Prostate gland (tissue), 2 donors: ENCODE measurements at regions not wholly inside any gene's neighbourhood (a gene's known extent, or its start where the extent isn't known, plus 50 kb on each side); places are given as distances from the start of the nearest gene placed in this dataset.

ENCODE experiments used
- DNase-seq: peaks from one replicate; pipeline ENCODE4 v3.0.0-alpha.2; 2019; ENCODE audit warnings: low spot score
- H3K27ac ChIP-seq, 2 donors: fragments of 200-600 bp; sonication (generic); 2 replicates each; pipeline ENCODE4 v1.5.1; 2017 to 2019
- H3K27me3 ChIP-seq: fragments of 200-600 bp; sonication (generic); replicated peaks from 2 replicates; pipeline ENCODE4 v1.5.1; 2019; ENCODE audit not compliant: insufficient read depth
- H3K36me3 ChIP-seq, 2 donors: fragments of 200-600 bp; sonication (generic); 1 replicate in 1 of 2; 2 replicates in 1 of 2; pipeline versions ENCODE4 v1.5.1 to v1.8.1; 2017 to 2019
- H3K4me1 ChIP-seq: fragments of 200-600 bp; sonication (generic); replicated peaks from 2 replicates; pipeline ENCODE4 v1.5.1; 2019
- H3K4me3 ChIP-seq, 2 donors: fragments of 200-600 bp; sonication (generic); 2 replicates each; pipeline ENCODE4 v1.5.1; 2017 to 2019
- H3K9me3 ChIP-seq: fragments of 200-600 bp; sonication (generic); 2 replicates; pipeline ENCODE4 v1.5.1; 2017
- CTCF ChIP-seq, 4 experiments: fragments of 200-600 bp in 2 of 4; fragments of 450-650 bp in 2 of 4; sonication (generic) in 2 of 4; IDR thresholded peaks; 1 replicate in 3 of 4; 2 replicates in 1 of 4; pipeline ENCODE4 v1.5.1; 2016 to 2019; ENCODE audit warnings: antibody characterized with exemption in 4 of 4, mild to moderate bottlenecking in 2 of 4, moderate library complexity in 2 of 4
- POLR2A ChIP-seq: fragments of 450-650 bp; IDR thresholded peaks from one replicate; pipeline ENCODE4 v1.6.1; 2016; ENCODE audit warnings: antibody characterized with exemption, mild to moderate bottlenecking
- POLR2AphosphoS5 ChIP-seq: sonication (generic); formaldehyde crosslinking; IDR thresholded peaks from one replicate; pipeline ENCODE4 v1.6.1; 2017; ENCODE audit warnings: antibody characterized with exemption
- WGBS: methylation state at CpG from one replicate; pipeline ENCODE4 v1.1.5; 2018; 5-methylcytosine and 5-hydroxymethylcytosine counted together
- intact Hi-C: fragments of 100-400 bp; cut with DNase I; formaldehyde crosslinking; loops from one replicate; pipeline ENCODE4 v1.14.2; 2022

GRCh38 chr9:107759823-107760166, 270.2 kb upstream of the KLF4 start:
- no peaks in the 10 kb centered on the region for H3K4me1 ChIP-seq
- no peak overlapping the region for H3K27ac ChIP-seq
- DNase-seq: no peak
- no peaks in the 10 kb centered on the region for H3K27me3 ChIP-seq
- H3K36me3 ChIP-seq: no peaks in the 10 kb centered on the region
- H3K4me3 ChIP-seq: no peak overlapping the region
- intact Hi-C loops: loop anchor here (10.0 kb wide), 2 partner anchors 385 to 515 kb away; no protein-coding TSS in a partner anchor
- TF ChIP-seq POLR2AphosphoS5: no peak
- TF ChIP-seq CTCF (IDR thresholded peaks at IDR 0.05): no peak
- no peak for TF ChIP-seq POLR2A
- WGBS: 61% methylated on average over 5 of the region's 5 CpGs
- H3K9me3 ChIP-seq: no peaks in the 10 kb centered on the region

- intact Hi-C loops: loop anchor here (10.0 kb wide), 2 partner anchors 386 to 516 kb away; no protein-coding TSS in a partner anchor
- Histone ChIP-seq H3K4me1 (no peaks in the 10 kb centered on the region), H3K36me3 (no peaks in the 10 kb centered on the region), H3K4me3 (no peak overlapping the region), H3K27me3 (no peaks in the 10 kb centered on the region), H3K9me3 (no peaks in the 10 kb centered on the region), H3K27ac (no peak overlapping the region)
- WGBS: 94% methylated on average over 5 of the region's 5 CpGs
- TF ChIP-seq POLR2A (no peak), POLR2AphosphoS5 (no peak), CTCF (IDR thresholded peaks at IDR 0.05) (no peak)
- no peak for DNase-seq
Observed at GRCh38 chr9:107759009-107759822, 269.6 kb upstream of the KLF4 start.

- TF ChIP-seq CTCF (IDR thresholded peaks at IDR 0.05) (no peak), POLR2A (no peak), POLR2AphosphoS5 (no peak)
- intact Hi-C loops: loop anchor here (10.0 kb wide), 2 partner anchors 389 to 519 kb away; no protein-coding TSS in a partner anchor
- no peak for DNase-seq
Observed at GRCh38 chr9:107756091-107756490, 266.5 kb upstream of the KLF4 start.

GRCh38 chr9:107755246-107755645, 265.7 kb upstream of the KLF4 start:
- no peaks in the 10 kb centered on the region for H3K4me1 ChIP-seq
- H3K36me3 ChIP-seq: no peaks in the 10 kb centered on the region
- intact Hi-C loops: loop anchor here (10.0 kb wide), 2 partner anchors 390 to 520 kb away; no protein-coding TSS in a partner anchor
- H3K4me3 ChIP-seq: no peak overlapping the region
- H3K27ac ChIP-seq: no peak overlapping the region
- peak; percentile 45 for DNase-seq
- no peaks in the 10 kb centered on the region for H3K27me3 ChIP-seq
- H3K9me3 ChIP-seq: no peaks in the 10 kb centered on the region
- TF ChIP-seq POLR2A (no peak), CTCF (IDR thresholded peaks at IDR 0.05) (no peak), POLR2AphosphoS5 (peak; percentile 65)
- 38% methylated on average over 4 of the region's 4 CpGs for WGBS

More at GRCh38 chr9:107756091-107756490, 266.5 kb upstream of the KLF4 start:
- no peaks in the 10 kb centered on the region for H3K36me3 ChIP-seq
- no peaks in the 10 kb centered on the region for H3K27me3 ChIP-seq
- 97% methylated on average over 1 of the region's 1 CpG for WGBS
- no peak overlapping the region for H3K4me3 ChIP-seq
- no peaks in the 10 kb centered on the region for H3K9me3 ChIP-seq
- H3K27ac ChIP-seq: no peak overlapping the region
- H3K4me1 ChIP-seq: no peaks in the 10 kb centered on the region
